HG03060 (cell line): ENCODE measurements at regions not wholly inside any gene's neighbourhood (a gene's known extent, or its start where the extent isn't known, plus 50 kb on each side); places are given as distances from the start of the nearest gene placed in this dataset.

Experiments used
- ATAC-seq: cut with Tn5 transposase; IDR thresholded peaks from one replicate; pipeline ENCODE4 v1.9.1; 2021; ENCODE audit warnings: low read depth, moderate number of reproducible peaks; ENCODE audit not compliant: unreplicated experiment

- no peak for ATAC-seq
These were observed 140.5 kb upstream of the KLHL25 start for GRCh38 chr15:85935182-85935581.

GRCh38 chr15:85937661-85938060 is 142.0 kb upstream of the AGBL1 start:
- no peak for ATAC-seq

DNA sequence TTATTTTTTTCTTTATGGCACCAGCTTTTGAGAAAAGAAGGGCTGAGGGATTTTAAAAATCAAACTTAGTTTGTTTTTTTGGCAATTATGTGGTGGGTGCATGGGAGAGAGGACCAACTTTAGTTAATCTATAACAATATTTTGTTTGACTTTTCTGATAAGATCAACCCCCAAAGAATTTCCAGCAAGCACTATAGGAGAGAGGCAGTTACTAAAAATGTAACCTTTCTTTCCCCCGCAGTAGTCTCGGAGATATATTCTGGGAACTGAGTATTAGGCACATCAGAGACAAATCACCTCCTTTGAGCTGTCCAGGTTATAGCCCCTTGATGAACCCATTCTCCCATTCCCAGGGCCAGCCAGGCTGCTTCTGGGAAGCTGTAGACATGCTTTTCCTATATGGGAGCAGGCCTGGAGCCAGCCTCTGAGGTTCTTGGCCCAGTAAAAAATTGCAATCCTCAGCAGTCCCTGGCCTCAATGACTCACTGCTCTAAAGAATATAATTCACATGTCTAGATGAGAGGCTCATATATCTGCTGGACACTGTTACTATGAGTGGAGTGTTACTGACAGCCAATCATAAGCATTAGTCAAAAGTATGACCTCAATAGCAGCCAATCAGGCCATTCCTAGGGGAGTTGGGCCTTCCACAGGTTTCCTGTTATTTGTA is 138.3 kb upstream of the AGBL1 start:
- no peak for ATAC-seq

GRCh38 chr15:85942632-85943031 is 137.0 kb upstream of the AGBL1 start:
- no peak for ATAC-seq

DNA sequence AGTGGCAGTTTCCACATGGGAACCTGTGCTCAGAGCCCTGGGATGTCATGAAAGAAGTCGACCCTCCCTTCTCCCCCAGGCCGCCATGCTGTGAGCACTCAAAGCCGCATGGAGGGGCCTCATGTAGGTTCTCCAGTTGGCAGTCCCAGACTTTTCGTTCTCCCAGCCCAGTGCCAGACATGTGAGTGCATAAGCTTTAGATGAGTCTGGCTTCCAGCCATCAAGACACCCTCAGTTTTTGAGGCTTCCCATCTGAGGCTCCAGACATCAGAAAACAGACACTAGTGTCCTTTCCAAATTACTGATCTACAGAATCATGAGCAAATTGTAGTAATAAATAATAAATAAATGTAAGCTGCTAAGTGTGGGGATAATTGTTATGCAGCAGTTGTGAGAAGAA is 136.5 kb upstream of the AGBL1 start:
- no peak for ATAC-seq

- no peak for ATAC-seq
These were observed 135.9 kb upstream of the AGBL1 start for GRCh38 chr15:85943791-85944190.

GRCh38 chr15:85947021-85947420 is 132.7 kb upstream of the AGBL1 start:
- no peak for ATAC-seq

GRCh38 chr15:85947936-85948335 is 131.7 kb upstream of the AGBL1 start:
- no peak for ATAC-seq

DNA sequence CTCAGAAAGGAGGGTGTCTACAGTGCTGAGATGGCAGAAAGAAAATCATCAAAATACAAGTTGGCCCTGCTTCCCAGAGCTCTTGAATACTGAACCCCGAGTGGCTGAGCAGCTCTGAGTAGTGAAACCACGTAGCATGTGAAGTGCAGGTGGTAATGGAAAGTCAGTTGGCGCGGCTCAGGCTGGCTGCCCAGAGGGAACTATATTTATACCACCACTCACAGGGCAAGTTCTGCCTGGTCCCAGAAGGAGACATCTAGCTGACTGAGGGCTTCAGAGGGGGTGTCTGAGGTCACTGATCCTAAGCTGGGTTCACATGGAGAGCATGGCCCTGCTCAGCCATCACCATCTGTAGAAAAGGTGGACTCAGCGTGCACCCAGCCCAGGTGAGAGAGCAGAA is 129.6 kb upstream of the AGBL1 start:
- peak; percentile 75 for ATAC-seq

DNA sequence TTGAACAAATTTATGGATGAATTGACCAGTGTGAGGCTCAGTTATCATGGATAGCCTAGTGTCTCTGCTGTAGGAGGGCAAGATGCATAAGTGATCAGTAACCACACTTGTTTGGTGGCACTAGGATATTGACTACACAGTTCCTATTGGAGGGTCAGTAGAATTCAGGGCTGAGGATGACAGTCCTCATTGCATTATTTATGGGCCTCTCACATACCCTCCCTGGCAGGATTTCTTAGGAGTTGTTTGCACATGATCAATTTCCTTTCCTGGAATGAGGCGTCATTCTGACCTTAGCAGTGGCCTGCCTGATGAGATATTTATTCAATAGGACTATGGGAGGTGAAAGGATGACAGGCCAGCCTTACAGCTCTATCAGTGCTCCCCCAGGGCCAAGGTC is 125.1 kb upstream of the AGBL1 start:
- no peak for ATAC-seq

GRCh38 chr15:85955501-85956391 is 123.9 kb upstream of the AGBL1 start:
- ATAC-seq, result peak; percentile 93

GRCh38 chr15:85956532-85957275 is 123.0 kb upstream of the AGBL1 start:
- ATAC-seq, result no peak

- ATAC-seq, result no peak
These were observed 120.1 kb upstream of the AGBL1 start for GRCh38 chr15:85959611-85960010.

DNA sequence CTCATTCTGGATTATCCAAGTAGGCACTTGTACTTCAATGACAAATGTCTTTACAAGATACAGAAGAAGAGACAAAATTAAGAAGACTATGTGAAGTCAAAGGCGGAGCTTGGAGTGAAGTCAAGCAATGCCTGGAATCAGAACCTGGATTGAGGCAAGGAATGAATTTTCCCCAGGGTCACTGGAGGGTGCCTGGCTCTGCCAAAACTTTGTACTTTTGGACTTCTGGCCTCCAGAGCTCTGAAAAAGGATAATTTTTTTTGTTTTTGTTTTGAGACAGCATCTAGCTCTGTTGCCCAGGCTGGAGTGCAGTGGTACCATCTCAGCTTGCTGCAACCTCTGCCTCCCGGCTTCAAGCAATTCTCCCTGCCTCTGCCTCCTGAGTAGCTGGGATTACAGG is 119.3 kb upstream of the AGBL1 start:
- no peak for ATAC-seq

DNA sequence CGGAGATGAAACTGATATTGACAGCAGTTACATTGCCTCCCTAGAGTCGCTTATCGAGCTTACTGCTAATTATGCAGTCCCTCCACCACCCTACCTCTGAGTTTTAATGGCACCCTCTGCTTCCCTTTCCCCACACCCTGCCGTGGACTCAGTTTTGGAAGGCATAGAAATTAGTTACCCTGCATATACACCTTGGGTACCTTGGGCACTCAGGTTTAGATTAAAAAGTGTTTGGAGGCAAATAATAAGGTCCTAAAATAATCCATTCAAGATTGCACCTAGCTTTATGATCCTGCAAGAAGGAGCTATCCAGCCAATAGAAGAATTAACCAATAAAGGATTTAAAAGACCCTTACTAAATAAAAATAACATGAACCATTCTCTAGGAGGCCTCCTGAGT is 117.8 kb upstream of the AGBL1 start:
- no peak for ATAC-seq

- no peak for ATAC-seq
These were observed 116.4 kb upstream of the AGBL1 start for GRCh38 chr15:85963262-85963760.

DNA sequence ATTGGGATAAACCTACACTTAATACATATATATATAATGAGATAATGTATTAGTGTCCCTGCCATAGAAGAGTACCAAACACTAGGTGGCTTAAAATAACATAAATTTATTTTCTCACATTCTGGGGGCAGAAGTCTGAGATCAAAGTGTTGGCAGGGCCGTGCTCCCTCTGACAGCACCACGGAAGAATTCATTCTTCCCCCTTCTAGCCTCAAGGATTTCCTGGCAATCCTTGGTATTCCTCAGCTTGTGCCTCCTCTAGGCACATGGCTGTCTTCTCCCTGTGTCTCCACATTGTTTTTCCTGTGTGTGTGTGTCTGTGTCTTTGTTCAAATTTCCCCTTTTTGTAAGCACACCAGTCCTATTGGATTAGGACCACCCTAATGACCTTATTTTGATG is 115.2 kb upstream of the AGBL1 start:
- no peak for ATAC-seq

- ATAC-seq, result no peak
These were observed 112.1 kb upstream of the AGBL1 start for GRCh38 chr15:85967553-85967952.

DNA sequence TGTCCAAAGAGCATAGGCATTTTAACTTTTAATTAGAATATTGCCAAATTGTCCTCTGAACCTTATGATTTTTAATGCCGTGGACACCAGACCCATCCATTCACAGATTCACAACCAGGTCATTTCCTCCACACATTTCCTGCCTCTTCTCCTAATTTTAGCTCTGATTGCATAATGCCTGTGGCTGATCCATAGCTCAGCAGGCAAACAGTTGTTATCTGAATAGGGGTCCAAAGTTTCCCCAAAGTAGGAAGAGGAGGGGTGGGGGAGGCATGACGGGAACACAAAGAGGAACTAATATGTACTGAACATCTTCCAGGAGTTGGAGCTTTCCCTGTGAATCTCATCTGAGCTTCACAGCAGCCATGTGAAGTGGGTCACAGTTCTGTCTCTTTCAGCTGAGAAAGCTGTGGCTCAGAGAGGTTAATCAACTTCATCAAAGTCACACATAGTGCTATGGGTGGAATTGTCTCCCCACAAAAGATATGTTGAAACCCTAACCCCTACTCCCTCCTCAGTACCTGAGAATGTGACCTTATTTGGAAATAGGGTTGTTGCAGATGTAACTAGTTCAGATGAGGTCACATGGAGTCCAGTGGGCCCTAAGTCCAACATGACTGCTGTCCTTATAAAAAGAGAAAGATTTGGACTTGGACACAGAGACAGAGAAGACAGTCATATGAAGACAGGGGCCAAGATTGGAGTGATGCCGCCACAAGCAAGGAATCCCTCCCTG is 106.7 kb upstream of the AGBL1 start:
- ATAC-seq, result no peak

DNA sequence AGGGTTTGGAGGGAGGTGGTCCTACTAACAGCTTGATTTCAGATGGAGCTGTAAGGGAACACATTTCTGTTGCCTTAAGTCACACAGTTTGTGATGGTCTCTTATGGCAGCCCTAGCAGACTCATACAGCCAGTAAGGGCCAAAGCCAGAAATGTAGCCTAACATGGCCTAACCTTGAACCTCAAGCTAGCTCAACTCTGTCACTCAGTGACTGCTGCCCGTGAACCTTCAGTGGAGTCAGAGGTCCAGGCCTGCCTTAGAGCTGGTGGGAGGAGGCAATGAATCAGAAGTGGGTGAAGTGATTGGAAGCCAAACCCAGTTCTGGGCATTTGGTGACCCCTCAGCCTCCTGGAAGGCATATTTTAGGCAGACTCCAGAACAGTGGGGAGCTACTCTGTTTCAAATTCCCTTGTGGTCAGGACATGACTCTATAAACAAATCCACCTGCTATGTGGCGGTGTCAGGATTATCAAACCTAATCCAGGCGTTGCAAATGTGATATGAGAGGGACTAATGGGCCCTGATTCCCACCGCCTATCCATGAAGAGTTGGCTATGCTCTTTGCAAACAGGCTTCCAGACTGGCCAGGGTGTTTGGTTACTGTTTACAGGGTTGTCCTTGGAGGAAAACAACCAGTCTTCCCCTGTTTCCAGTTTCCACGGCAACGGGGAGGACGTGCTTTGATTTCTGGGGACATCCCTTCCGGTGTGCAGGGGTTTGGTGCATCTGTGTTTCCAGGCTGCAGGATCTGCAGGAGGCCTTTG is 105.9 kb upstream of the AGBL1 start:
- no peak for ATAC-seq
